ENCODE measurements at regions not wholly inside any gene's neighbourhood (a gene's known extent, or its start where the extent isn't known, plus 50 kb on each side); places are given as distances from the start of the nearest gene placed in this dataset.

- TF ChIP-seq ETV5 (CRISPR knock-in tag; IDR thresholded peaks at IDR 0.05; ENCODE audit: low read depth), result no peak
- no peak for TF ChIP-seq SAP30 (IDR thresholded peaks at IDR 0.05; ENCODE audit: borderline replicate concordance, insufficient read depth, low read depth, low read length, poor library complexity, severe bottlenecking)
- TF ChIP-seq ZNF75A (CRISPR knock-in tag; IDR thresholded peaks at IDR 0.05), result no peak
- TF ChIP-seq ELF1 (tag; IDR thresholded peaks at IDR 0.05), result no peak
- TF ChIP-seq ZNF318 (IDR thresholded peaks at IDR 0.05; ENCODE audit: borderline replicate concordance in 1 of 2, low read depth in 1 of 2), result no peak
- no peak for TF ChIP-seq MAFK (IDR thresholded peaks at IDR 0.05; ENCODE audit: low read length)
- no peak for TF ChIP-seq ZNF561 (CRISPR knock-in tag; conservative IDR thresholded peaks at IDR 0.05)
- TF ChIP-seq NBN (IDR thresholded peaks at IDR 0.05; ENCODE audit: low read depth), result no peak
- no peak for TF ChIP-seq KLF6 (CRISPR knock-in tag; IDR thresholded peaks at IDR 0.05; ENCODE audit: borderline replicate concordance)
- TF ChIP-seq PHF20 (IDR thresholded peaks at IDR 0.05; ENCODE audit: partially characterized antibody), result no peak
- no peak for TF ChIP-seq ZNF217 (CRISPR knock-in tag; IDR thresholded peaks at IDR 0.05)
- no peak for TF ChIP-seq PCBP1 (IDR thresholded peaks at IDR 0.05; ENCODE audit: low read depth, low read length, poor library complexity, severe bottlenecking)
- TF ChIP-seq THAP12 (CRISPR knock-in tag; IDR thresholded peaks at IDR 0.05), result no peak
- BruUV-seq (replicated peaks), result no TSS peak
- FAIRE-seq (no peak), ATAC-seq (no peak), DNase-seq (ENCODE audit: extremely low read depth in 1 of 4, low spot score in 3 of 4) (no peak)
- no peaks in the 10 kb centered on the region for H3K27me3 ChIP-seq (ENCODE audit: control insufficient read depth in 2 of 2, insufficient read depth in 2 of 2, low read length in 2 of 2)
- H3K9ac ChIP-seq (ENCODE audit: insufficient read depth in 1 of 2, low read depth in 2 of 2, low read length in 2 of 2), result no peak overlapping the region
- H3K4me3 ChIP-seq, result no peak overlapping the region
- H2AFZ ChIP-seq (ENCODE audit: low read depth, low read length), result no peak overlapping the region
- no peaks in the 10 kb centered on the region for H3K4me1 ChIP-seq (replicated peaks in 1 of 2; ENCODE audit: control insufficient read depth in 2 of 2, insufficient read depth in 2 of 2, low read length in 2 of 2)
- H3K27ac ChIP-seq (ENCODE audit: extremely low read depth, low read depth, low read length), result no peak overlapping the region
- ChIA-PET POLR2A (no interaction called here), CTCF (ENCODE audit: low intra/inter-chr PET ratio) (no interaction called here)
- intact Hi-C loops (cut with micrococcal nuclease), result no loop called here
- in situ Hi-C loops (cut with MboI), result no loop called here
- H3K36me3 ChIP-seq (ENCODE audit: control insufficient read depth, insufficient read depth, low read length), result no peaks in the 10 kb centered on the region
- no peaks in the 10 kb centered on the region for H4K20me1 ChIP-seq (replicated peaks; ENCODE audit: control insufficient read depth, insufficient read depth, low read length)
- H3K9me3 ChIP-seq (replicated peaks; ENCODE audit: control insufficient read depth, insufficient read depth, low read depth, low read length), result no peaks in the 10 kb centered on the region; the same call in 1 of the 2 replicates
- no peaks in the 10 kb centered on the region for H3K9me1 ChIP-seq (ENCODE audit: control insufficient read depth, insufficient read depth, low read length)
- no peaks in the 10 kb centered on the region for H3K79me2 ChIP-seq (ENCODE audit: control insufficient read depth, insufficient read depth, low read length)
- H3K4me2 ChIP-seq (ENCODE audit: insufficient read depth, low read length), result no peak overlapping the region
- WGBS (ENCODE audit: insufficient coverage, low coverage, missing lambda C conversion rate), result 0% methylated on average over 1 of the region's 1 CpG
Observed at GRCh38 chr1:238073991-238074390, 183.3 kb upstream of the ZP4 start.

Measured in K562 (cell line).